Mucosa of descending colon (tissue), 3 donors: ENCODE measurements at regions not wholly inside any gene's neighbourhood (a gene's known extent, or its start where the extent isn't known, plus 50 kb on each side); places are given as distances from the start of the nearest gene placed in this dataset.

Source experiments
- ATAC-seq: fragments of 200-7000 bp; cut with Tn5 transposase; one replicate; pipeline ENCODE4 v1.9.1; 2020; ENCODE audit warnings: mild to moderate bottlenecking, moderate library complexity
- DNase-seq, 3 donors: peaks; one replicate each; pipeline ENCODE4 v3.0.0-alpha.2; 2020
- H3K36me3 ChIP-seq: fragments of 200-600 bp; one replicate; pipeline ENCODE4 v1.8.0; 2021; ENCODE audit warnings: low read depth, mild to moderate bottlenecking
- H3K4me1 ChIP-seq: fragments of 200-600 bp; one replicate; pipeline ENCODE4 v1.8.0; 2021; ENCODE audit warnings: low read depth, mild to moderate bottlenecking
- H3K4me3 ChIP-seq: fragments of 200-600 bp; one replicate; pipeline ENCODE4 v1.8.0; 2021; ENCODE audit warnings: mild to moderate bottlenecking
- H3K9me3 ChIP-seq: fragments of 200-600 bp; one replicate; pipeline ENCODE4 v1.8.0; 2021; ENCODE audit warnings: mild to moderate bottlenecking
- intact Hi-C, 2 donors: fragments of 100-400 bp; cut with DNase I in 1 of 2; cut with micrococcal nuclease in 1 of 2; formaldehyde crosslinking; loops; one replicate each; pipeline versions ENCODE4 v1.11.0 to v1.11.1; 2022; cut with DNase I, micrococcal nuclease
- TF ChIP-seq, protein P1 (sequence below): fragments of 200-600 bp; IDR thresholded peaks from one replicate; pipeline ENCODE4 v1.8.0; 2022; ENCODE audit warnings: antibody characterized with exemption, mild to moderate bottlenecking
- donor health status: DM: no; HTN: no; CAD: no; lungs with moderate emphysema.
- donor health status: DM: no; HTN: no; CAD: no.
- donor health status: DM: no; HTN: yes; CAD: no.

DNA sequence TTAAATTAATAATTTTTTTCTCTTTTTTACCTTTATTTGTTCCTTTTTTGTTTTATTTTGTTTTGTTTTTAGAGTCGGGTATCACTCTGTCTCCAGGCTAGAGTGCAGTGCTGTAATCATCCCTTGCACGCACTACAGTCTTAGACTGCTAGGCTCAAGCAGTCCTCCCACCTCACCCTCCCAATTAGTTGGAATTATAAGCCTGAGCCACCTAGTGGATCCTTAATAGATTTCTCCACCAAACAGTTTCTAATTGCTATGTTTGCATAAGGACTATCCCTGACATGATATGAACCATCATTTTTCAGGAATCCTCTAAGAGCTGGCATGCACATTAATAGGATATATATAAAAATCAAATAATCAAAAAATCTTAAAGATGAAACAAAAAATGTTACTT is 993.2 kb downstream of the OTOL1 start:
- no peak for ATAC-seq
- TF ChIP-seq, protein P1, sequence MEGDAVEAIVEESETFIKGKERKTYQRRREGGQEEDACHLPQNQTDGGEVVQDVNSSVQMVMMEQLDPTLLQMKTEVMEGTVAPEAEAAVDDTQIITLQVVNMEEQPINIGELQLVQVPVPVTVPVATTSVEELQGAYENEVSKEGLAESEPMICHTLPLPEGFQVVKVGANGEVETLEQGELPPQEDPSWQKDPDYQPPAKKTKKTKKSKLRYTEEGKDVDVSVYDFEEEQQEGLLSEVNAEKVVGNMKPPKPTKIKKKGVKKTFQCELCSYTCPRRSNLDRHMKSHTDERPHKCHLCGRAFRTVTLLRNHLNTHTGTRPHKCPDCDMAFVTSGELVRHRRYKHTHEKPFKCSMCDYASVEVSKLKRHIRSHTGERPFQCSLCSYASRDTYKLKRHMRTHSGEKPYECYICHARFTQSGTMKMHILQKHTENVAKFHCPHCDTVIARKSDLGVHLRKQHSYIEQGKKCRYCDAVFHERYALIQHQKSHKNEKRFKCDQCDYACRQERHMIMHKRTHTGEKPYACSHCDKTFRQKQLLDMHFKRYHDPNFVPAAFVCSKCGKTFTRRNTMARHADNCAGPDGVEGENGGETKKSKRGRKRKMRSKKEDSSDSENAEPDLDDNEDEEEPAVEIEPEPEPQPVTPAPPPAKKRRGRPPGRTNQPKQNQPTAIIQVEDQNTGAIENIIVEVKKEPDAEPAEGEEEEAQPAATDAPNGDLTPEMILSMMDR, result no peak
- intact Hi-C loops, result no loop called here
- Histone ChIP-seq H3K4me1 (no peaks in the 10 kb centered on the region), H3K4me3 (no peak overlapping the region), H3K36me3 (no peaks in the 10 kb centered on the region), H3K9me3 (no peaks in the 10 kb centered on the region)
- DNase-seq, result no peak

DNA sequence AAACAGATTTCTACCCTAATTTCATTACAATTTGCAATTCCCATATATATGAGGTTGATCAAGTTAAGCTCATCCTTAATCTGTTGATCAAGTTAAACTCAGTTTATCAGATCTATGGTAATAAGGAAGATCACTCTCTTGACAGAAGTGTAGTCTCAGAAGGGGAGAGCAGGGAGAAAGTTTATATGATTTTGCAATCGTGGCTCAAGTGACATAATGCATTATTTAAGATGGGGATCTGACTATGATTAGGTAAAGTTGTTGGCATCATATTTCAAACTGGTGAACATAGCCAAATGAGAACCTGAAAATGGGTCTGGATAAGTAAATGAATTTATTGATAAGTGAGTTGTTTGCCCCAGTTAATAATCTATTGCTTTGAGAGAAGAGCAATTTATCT is 995.3 kb downstream of the OTOL1 start:
- Histone ChIP-seq H3K36me3 (no peaks in the 10 kb centered on the region), H3K9me3 (no peaks in the 10 kb centered on the region), H3K4me3 (no peak overlapping the region), H3K4me1 (no peaks in the 10 kb centered on the region)
- DNase-seq, result no peak
- intact Hi-C loops, result no loop called here
- ATAC-seq, result no peak
- TF ChIP-seq, protein P1, result no peak

DNA sequence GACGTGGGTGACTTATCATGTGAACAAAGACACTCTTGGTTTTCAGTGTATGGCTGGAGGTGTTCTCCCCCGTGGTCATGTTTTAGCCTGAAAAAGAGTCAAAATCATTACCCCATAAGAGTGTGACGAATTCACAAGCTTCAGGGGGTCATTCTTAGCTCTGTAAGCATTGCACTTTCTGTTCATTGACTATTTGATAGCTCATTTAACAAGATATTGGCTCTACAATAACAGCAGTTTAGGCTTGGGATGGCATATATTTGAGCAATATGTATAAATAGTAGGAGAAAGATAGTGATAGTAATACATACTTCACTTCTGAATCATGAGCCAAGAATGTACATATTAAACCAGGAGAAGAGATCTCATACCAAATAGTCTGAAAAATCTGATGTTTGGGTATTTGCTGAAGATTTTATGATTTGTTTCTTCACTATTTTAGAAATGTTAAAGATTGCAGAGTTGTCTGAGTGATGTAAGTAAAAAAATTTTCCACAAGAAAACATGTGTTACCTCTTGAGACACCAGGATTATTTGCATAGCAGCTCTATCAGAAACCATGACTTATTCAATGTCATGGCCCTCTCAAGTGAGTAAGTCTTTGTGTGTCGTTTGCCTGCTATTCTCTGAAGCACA is 996.0 kb downstream of the OTOL1 start:
- DNase-seq (no peak), ATAC-seq (no peak)
- intact Hi-C loops, result no loop called here
- TF ChIP-seq, protein P1, result no peak
- Histone ChIP-seq H3K36me3 (no peaks in the 10 kb centered on the region), H3K4me3 (no peak overlapping the region), H3K9me3 (no peaks in the 10 kb centered on the region), H3K4me1 (no peaks in the 10 kb centered on the region)

DNA sequence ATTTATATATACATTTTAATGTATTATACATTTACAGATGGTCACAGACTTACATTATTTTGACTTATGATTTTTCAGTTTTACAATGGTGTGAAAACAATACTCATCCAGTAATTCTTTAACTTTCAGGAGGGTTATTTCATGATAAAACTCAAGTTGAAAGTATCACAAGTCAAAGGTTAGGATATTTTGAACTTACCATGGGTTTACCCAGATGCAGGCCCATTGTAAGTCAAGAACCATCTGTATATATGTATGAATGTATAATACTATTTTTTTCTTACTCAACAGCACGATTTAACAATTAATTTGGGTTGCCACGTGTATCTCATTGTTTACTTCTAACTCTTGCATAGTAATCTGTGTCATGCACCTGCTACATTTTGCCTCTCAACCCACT is 1002.0 kb downstream of the OTOL1 start:
- H3K9me3 ChIP-seq, result no peaks in the 10 kb centered on the region
- TF ChIP-seq, protein P1, result no peak
- DNase-seq, result no peak
- intact Hi-C loops, result no loop called here
- H3K36me3 ChIP-seq, result no peaks in the 10 kb centered on the region
- no peaks in the 10 kb centered on the region for H3K4me1 ChIP-seq
- no peak overlapping the region for H3K4me3 ChIP-seq
- no peak for ATAC-seq

DNA sequence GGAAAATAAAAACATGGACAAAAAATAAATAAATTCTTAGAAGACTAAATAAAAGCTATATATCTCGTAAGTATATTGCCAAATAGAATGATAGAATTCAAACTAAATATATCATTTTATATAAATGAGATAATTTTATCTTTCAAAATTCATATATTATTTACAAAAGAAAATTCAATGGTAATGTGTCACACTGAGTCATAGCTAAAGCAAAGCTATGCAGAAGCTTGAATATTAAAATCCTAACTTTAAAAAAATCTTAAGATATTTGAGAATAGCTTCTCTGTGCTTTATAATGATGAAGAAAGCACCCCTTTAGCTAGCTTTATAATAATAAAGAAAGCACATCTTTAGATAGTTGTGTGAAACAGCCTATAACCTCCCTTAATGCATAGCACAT is 1010.8 kb downstream of the OTOL1 start:
- TF ChIP-seq, protein P1, result no peak
- Histone ChIP-seq H3K9me3 (no peaks in the 10 kb centered on the region), H3K36me3 (no peaks in the 10 kb centered on the region), H3K4me1 (no peaks in the 10 kb centered on the region), H3K4me3 (no peak overlapping the region)
- ATAC-seq (no peak), DNase-seq (no peak)
- intact Hi-C loops, result no loop called here

DNA sequence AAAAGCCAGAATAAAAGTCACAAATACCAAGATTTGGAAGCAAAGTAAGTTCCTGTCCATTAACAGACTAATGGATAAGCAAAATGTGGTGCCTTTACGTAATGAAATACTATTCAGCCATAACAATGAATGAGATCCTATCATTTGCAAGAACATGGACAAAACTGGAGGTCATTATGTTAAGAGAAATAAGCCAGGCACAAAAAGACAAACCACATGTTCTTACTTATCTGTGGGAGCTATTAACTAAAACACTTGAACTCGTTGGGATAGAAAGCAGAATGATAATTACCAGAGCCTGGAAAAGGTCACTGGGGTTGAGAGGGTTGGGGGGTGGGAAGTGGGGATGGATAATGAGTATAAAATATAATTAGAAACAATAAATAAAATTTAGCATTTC is 1015.9 kb downstream of the OTOL1 start:
- no peak for ATAC-seq
- TF ChIP-seq, protein P1, result no peak
- Histone ChIP-seq H3K4me3 (no peak overlapping the region), H3K36me3 (no peaks in the 10 kb centered on the region), H3K4me1 (no peaks in the 10 kb centered on the region), H3K9me3 (no peaks in the 10 kb centered on the region)
- intact Hi-C loops, result no loop called here
- DNase-seq, result no peak
